GM10248 (cell line): ENCODE measurements at regions not wholly inside any gene's neighbourhood (a gene's known extent, or its start where the extent isn't known, plus 50 kb on each side); places are given as distances from the start of the nearest gene placed in this dataset.

Experiments
- CTCF ChIA-PET: fragments of 300-600 bp; sonication (Branson Sonifier 250); formaldehyde crosslinking; extraction: SDS; loops from one replicate; lab custom pipeline; 2021; ENCODE audit warnings: antibody characterized with exemption; lab: Yijun Ruan, JAX
- POLR2A ChIA-PET: fragments of 350-650 bp; sonication (Branson Sonifier 250); formaldehyde crosslinking; extraction: SDS; loops from one replicate; lab custom pipeline; 2020; ENCODE audit warnings: antibody characterized with exemption; lab: Yijun Ruan, JAX
- DNase-seq: peaks from one replicate; pipeline ENCODE4 v3.0.0; 2012; ENCODE audit errors: extremely low spot score
- TF ChIP-seq, protein P1 (sequence below): IDR thresholded peaks from 2 replicates; pipeline ENCODE4 v1.5.1; 2012; ENCODE audit warnings: mild to moderate bottlenecking, low read depth; ENCODE audit errors: extremely low read depth, missing control alignments, control extremely low read depth

DNA sequence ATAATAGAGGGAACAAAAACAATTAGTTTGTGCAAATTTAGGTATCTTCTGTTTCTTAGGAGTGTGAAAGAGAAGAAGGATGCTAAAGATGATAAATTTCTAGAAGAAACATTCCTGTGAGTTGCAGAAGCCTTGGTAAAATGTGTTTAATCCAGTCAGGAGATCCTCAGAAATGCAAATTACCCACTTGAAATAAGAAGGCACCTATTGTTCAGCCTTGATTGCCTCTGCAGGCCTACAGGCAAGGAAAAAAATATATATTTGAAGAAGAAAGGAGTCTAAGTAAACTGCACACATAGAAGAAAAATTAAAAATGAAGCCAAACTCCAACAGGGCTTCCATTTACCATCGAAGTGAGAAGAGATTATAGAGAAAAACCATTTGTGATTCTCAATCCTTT, 51.0 kb upstream of the LHX8 start:
- TF ChIP-seq, protein P1, sequence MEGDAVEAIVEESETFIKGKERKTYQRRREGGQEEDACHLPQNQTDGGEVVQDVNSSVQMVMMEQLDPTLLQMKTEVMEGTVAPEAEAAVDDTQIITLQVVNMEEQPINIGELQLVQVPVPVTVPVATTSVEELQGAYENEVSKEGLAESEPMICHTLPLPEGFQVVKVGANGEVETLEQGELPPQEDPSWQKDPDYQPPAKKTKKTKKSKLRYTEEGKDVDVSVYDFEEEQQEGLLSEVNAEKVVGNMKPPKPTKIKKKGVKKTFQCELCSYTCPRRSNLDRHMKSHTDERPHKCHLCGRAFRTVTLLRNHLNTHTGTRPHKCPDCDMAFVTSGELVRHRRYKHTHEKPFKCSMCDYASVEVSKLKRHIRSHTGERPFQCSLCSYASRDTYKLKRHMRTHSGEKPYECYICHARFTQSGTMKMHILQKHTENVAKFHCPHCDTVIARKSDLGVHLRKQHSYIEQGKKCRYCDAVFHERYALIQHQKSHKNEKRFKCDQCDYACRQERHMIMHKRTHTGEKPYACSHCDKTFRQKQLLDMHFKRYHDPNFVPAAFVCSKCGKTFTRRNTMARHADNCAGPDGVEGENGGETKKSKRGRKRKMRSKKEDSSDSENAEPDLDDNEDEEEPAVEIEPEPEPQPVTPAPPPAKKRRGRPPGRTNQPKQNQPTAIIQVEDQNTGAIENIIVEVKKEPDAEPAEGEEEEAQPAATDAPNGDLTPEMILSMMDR, result no peak

DNA sequence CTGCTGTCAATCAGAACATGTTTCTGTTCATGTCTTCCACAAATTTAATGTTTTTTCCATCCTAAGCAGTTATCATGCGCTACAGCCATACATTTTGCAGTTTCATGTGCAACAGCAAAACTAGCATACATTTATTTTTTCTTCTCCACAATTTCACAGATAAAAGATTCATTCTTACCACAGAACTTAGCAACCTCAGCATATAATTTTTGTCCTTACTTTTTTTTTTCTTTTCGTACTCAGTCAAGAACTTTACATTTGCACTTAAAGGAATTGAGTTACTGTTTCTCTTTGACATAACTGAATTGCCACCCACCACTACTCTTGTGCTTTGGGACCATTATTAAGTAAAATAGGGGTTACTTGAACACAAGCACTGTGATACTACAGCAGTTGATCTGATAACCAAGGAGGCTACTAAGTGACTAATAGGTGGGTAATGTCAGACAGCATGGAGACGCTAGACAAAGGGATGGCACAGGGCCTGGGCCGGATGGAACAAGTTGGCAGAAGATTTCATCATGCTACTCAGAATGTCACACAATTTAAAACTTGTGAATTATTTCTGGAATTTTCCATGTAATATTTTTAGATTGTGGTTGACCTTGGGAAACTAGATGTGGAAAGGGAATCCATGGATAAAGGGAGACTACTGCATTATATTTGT, 50.2 kb upstream of the LHX8 start:
- ChIA-PET POLR2A (no interaction called here), CTCF (no interaction called here)
- TF ChIP-seq, protein P1, result no peak
- no peak for DNase-seq

More for the DNA sequence above, 51.0 kb upstream of the LHX8 start:
- no peak for DNase-seq
- POLR2A ChIA-PET, result no interaction called here
- CTCF ChIA-PET, result no interaction called here
